CD4-positive, alpha-beta T cell (primary cell): ENCODE measurements at regions not wholly inside any gene's neighbourhood (a gene's known extent, or its start where the extent isn't known, plus 50 kb on each side); places are given as distances from the start of the nearest gene placed in this dataset.
"Not testable (repeated sequence)": the region's sequence is repeated elsewhere in the genome, so short reads cannot be mapped to it uniquely, and the experiment has no call there.

ENCODE experiments used
- ATAC-seq: fragments of 200-7000 bp; cut with Tn5 transposase; one replicate; pipeline ENCODE4 v1.10.0; 2022; ENCODE audit warnings: mild to moderate bottlenecking; ENCODE audit not compliant: poor library complexity
- CTCF ChIA-PET: fragments of 350-600 bp; sonication (Branson Sonifier 250); formaldehyde crosslinking; loops from one replicate; lab custom pipeline; 2021; ENCODE audit warnings: antibody characterized with exemption, inconsistent platforms; lab: Charles Lee
- POLR2A ChIA-PET: fragments of 350-600 bp; sonication (Branson Sonifier 250); formaldehyde crosslinking; loops from one replicate; lab custom pipeline; 2021; ENCODE audit warnings: antibody characterized with exemption, inconsistent platforms; lab: Charles Lee
- DNase-seq, 14 experiments: peaks; one replicate each; pipeline ENCODE4 v3.0.0-alpha.2; 2013 to 2020; ENCODE audit warnings: mixed read lengths in 2 of 14
- H3K27ac ChIP-seq, 2 donors: one replicate each; pipeline versions ENCODE4 v1.5.1 to v1.7.0; 2013; ENCODE audit warnings: low read length in 2 of 2, low read depth in 1 of 2, mild to moderate bottlenecking in 1 of 2
- H3K27me3 ChIP-seq, 2 experiments: 1 replicate in 1 of 2; 2 replicates in 1 of 2; pipeline versions ENCODE4 v1.6.1 to v1.7.0; 2013; ENCODE audit warnings: low read length in 2 of 2, control low read depth in 1 of 2, mild to moderate bottlenecking in 1 of 2, moderate library complexity in 1 of 2; ENCODE audit not compliant: insufficient read depth in 2 of 2, control insufficient read depth in 1 of 2
- H3K36me3 ChIP-seq: one replicate; pipeline ENCODE4 v1.6.1; 2013; ENCODE audit warnings: low read length, control low read depth; ENCODE audit not compliant: insufficient read depth
- H3K4me1 ChIP-seq: one replicate; pipeline ENCODE4 v1.6.1; 2013; ENCODE audit warnings: low read length, control low read depth; ENCODE audit not compliant: insufficient read depth
- H3K4me3 ChIP-seq: one replicate; pipeline ENCODE4 v1.5.1; 2013; ENCODE audit warnings: mild to moderate bottlenecking, low read length, moderate library complexity
- H3K9me3 ChIP-seq, 2 experiments: 1 replicate in 1 of 2; 2 replicates in 1 of 2; pipeline versions ENCODE4 v1.6.1 to v1.7.0; 2013; ENCODE audit warnings: low read length in 2 of 2, mild to moderate bottlenecking in 2 of 2, control low read depth in 1 of 2, moderate library complexity in 1 of 2; ENCODE audit not compliant: control insufficient read depth in 1 of 2, insufficient read depth in 1 of 2
- H3K27ac Mint-ChIP-seq: one replicate; pipeline ENCODE4 v1.8.0; 2020; ENCODE audit warnings: mixed read lengths
- H3K27me3 Mint-ChIP-seq: one replicate; pipeline ENCODE4 v1.8.0; 2021; ENCODE audit warnings: mixed read lengths
- H3K36me3 Mint-ChIP-seq: one replicate; pipeline ENCODE4 v1.8.0; 2021; ENCODE audit warnings: low read depth, mixed read lengths
- H3K4me1 Mint-ChIP-seq: one replicate; pipeline ENCODE4 v1.8.0; 2021; ENCODE audit warnings: low read depth, mixed read lengths
- H3K4me3 Mint-ChIP-seq: one replicate; pipeline ENCODE4 v1.8.0; 2020; ENCODE audit warnings: mild to moderate bottlenecking, mixed read lengths
- H3K9me3 Mint-ChIP-seq: one replicate; pipeline ENCODE4 v1.8.0; 2020; ENCODE audit warnings: mixed read lengths
- CTCF ChIP-seq: fragments of 200-600 bp; IDR thresholded peaks from one replicate; pipeline ENCODE4 v1.8.0; 2022; ENCODE audit warnings: antibody characterized with exemption, mild to moderate bottlenecking
- intact Hi-C, 2 experiments: fragments of 100-400 bp; cut with DNase I in 1 of 2; cut with micrococcal nuclease in 1 of 2; formaldehyde crosslinking; loops; one replicate each; pipeline versions ENCODE4 v1.15.1 to v1.9.0; 2023 to 2025; cut with DNase I, micrococcal nuclease

GRCh38 chr1:194004146-194004545, 817.7 kb upstream of the B3GALT2 start:
- Histone ChIP-seq H3K4me1 (no peaks in the 10 kb centered on the region), H3K9me3 (peaks cover 0 to 13% of the 10 kb centered on the region in 2 experiments), H3K36me3 (no peaks in the 10 kb centered on the region), H3K4me3 (no peak overlapping the region), H3K27me3 (no peaks in the 10 kb centered on the region), H3K27ac (no peak overlapping the region)
- CTCF ChIA-PET: no interaction called here
- no peak for TF ChIP-seq CTCF
- no peaks in the 10 kb centered on the region for H3K36me3 Mint-ChIP-seq
- no peaks in the 10 kb centered on the region for H3K27me3 Mint-ChIP-seq
- no peak overlapping the region for H3K4me3 Mint-ChIP-seq
- H3K27ac Mint-ChIP-seq: no peak overlapping the region
- POLR2A ChIA-PET: interaction anchor here (0.6 kb wide), 1 partner anchor 660 kb away, joined by 3 read pairs; no protein-coding TSS in a partner anchor
- H3K9me3 Mint-ChIP-seq: peaks cover 2% of the 10 kb centered on the region
- DNase-seq (no peak), ATAC-seq (no peak)
- no peaks in the 10 kb centered on the region for H3K4me1 Mint-ChIP-seq
- intact Hi-C loops: no loop called here

DNA sequence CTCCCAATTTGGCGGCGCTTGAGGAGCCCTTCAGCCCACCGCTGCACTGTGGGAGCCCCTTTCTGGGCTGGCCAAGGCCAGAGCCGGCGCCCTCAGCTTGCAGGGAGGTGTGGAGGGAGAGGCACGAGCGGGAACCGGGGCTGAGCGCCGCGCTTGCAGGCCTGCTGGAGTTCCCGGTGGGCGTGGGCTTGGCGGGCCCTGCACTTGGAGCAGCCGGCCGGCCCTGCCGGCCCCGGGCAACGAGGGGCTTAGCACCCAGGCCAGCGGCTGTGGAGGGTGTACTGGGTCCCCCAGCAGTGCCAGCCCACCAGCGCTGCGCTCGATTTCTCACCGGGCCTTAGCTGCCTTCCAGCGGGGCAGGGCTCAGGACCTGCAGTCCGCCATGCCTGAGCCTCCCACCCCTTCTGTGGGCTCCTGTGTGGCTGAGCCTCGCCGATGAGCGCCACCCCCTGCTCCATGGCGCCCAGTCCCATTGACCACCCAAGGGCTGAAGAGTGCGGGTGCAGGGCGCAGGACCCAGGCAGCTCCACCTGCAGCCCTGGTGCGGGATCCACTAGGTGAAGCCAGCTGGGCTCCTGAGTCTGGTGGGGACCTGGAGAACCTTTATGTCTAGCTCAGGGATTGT, 815.4 kb upstream of the B3GALT2 start:
- CTCF ChIA-PET, DNase-seq: not testable (repeated sequence)
- H3K9me3 ChIP-seq: peaks cover 0 to 13% of the 10 kb centered on the region in 2 experiments

DNA sequence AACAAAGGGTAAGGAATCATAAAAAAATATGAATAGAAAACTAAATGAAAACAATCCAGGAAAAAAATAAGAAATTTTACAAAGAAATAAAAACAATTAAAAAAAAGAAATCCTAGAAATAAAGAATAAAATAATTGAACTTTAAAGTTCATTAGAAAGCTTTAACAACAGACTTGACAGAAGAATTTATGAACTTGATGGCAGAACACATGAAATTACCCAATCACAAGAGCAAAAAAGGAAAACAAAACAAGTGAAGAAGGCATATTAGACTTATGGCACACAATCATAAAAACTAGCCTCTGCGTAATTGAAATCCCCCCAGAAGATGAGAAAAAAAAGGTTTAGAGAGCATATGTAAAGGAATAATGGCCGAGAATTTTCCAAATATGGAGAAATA, 802.5 kb upstream of the B3GALT2 start:
- no peaks in the 10 kb centered on the region for H3K4me1 Mint-ChIP-seq
- Histone ChIP-seq H3K9me3 (peaks cover 0 to 27% of the 10 kb centered on the region in 2 experiments), H3K4me3 (no peak overlapping the region), H3K36me3 (no peaks in the 10 kb centered on the region), H3K4me1 (no peaks in the 10 kb centered on the region), H3K27ac (no peak overlapping the region), H3K27me3 (no peaks in the 10 kb centered on the region)
- no peak overlapping the region for H3K27ac Mint-ChIP-seq
- ATAC-seq: no peak
- DNase-seq: no peak
- no peak for TF ChIP-seq CTCF
- intact Hi-C loops: no loop called here
- H3K36me3 Mint-ChIP-seq: peaks cover 10% of the 10 kb centered on the region
- H3K4me3 Mint-ChIP-seq: no peak overlapping the region
- CTCF ChIA-PET: no interaction called here
- POLR2A ChIA-PET: no interaction called here
- peaks cover 10% of the 10 kb centered on the region for H3K9me3 Mint-ChIP-seq
- H3K27me3 Mint-ChIP-seq: no peaks in the 10 kb centered on the region

More for the DNA sequence above, 815.4 kb upstream of the B3GALT2 start:
- H3K36me3 ChIP-seq, H3K9me3 Mint-ChIP-seq, ATAC-seq, H3K4me3 Mint-ChIP-seq, H3K27me3 Mint-ChIP-seq, H3K4me3 ChIP-seq, H3K27ac ChIP-seq, POLR2A ChIA-PET, H3K36me3 Mint-ChIP-seq, H3K27me3 ChIP-seq, H3K4me1 Mint-ChIP-seq, intact Hi-C loops, H3K27ac Mint-ChIP-seq, H3K4me1 ChIP-seq: not testable (repeated sequence)

GRCh38 chr1:193979219-193979618, 792.8 kb upstream of the B3GALT2 start:
- H3K36me3 Mint-ChIP-seq: no peaks in the 10 kb centered on the region
- H3K4me1 ChIP-seq: no peaks in the 10 kb centered on the region
- H3K27me3 ChIP-seq: no peaks in the 10 kb centered on the region
- intact Hi-C loops: no loop called here
- H3K36me3 ChIP-seq: no peaks in the 10 kb centered on the region
- CTCF ChIA-PET: interaction anchor here (1.0 kb wide), 1 partner anchor 13 kb away, joined by 3 read pairs; no protein-coding TSS in a partner anchor
- no peak overlapping the region for H3K27ac Mint-ChIP-seq
- no peak overlapping the region for H3K4me3 ChIP-seq
- no peaks in the 10 kb centered on the region for H3K27me3 Mint-ChIP-seq
- H3K4me3 Mint-ChIP-seq: no peak overlapping the region
- DNase-seq: no peak
- TF ChIP-seq CTCF: no peak
- POLR2A ChIA-PET: no interaction called here
- ATAC-seq: no peak
- no peak overlapping the region for H3K27ac ChIP-seq
- H3K9me3 ChIP-seq: no peaks in the 10 kb centered on the region
- no peaks in the 10 kb centered on the region for H3K9me3 Mint-ChIP-seq
- H3K4me1 Mint-ChIP-seq: no peaks in the 10 kb centered on the region
